ENCODE measurements at regions not wholly inside any gene's neighbourhood (a gene's known extent, or its start where the extent isn't known, plus 50 kb on each side); places are given as distances from the start of the nearest gene placed in this dataset.
"Not testable (repeated sequence)": the region's sequence is repeated elsewhere in the genome, so short reads cannot be mapped to it uniquely, and the experiment has no call there.

- no peak for TF ChIP-seq CTCF (IDR thresholded peaks at IDR 0.05; ENCODE audit: insufficient read depth, low read depth, low read length)
- DNase-seq (ENCODE audit: low read depth) = no peak
- no peak overlapping the region for H3K4me3 ChIP-seq (ENCODE audit: low read depth, low read length)
Measured at GRCh38 chr4:164252286-164252685, 501.6 kb upstream of the SMIM31 start.

- H3K4me3 ChIP-seq (ENCODE audit: low read depth, low read length) = no peak overlapping the region
- TF ChIP-seq CTCF (IDR thresholded peaks at IDR 0.05; ENCODE audit: insufficient read depth, low read depth, low read length) = no peak
- DNase-seq (ENCODE audit: low read depth) = no peak
Measured at GRCh38 chr4:164261831-164262230, 492.1 kb upstream of the SMIM31 start.

- not testable (repeated sequence) for H3K4me3 ChIP-seq (ENCODE audit: low read depth, low read length); DNase-seq (ENCODE audit: low read depth)
Measured at GRCh38 chr4:164262508-164262907, 491.4 kb upstream of the SMIM31 start.

GRCh38 chr4:164277414-164277813, 476.5 kb upstream of the SMIM31 start:
- H3K4me3 ChIP-seq (ENCODE audit: low read depth, low read length); DNase-seq (ENCODE audit: low read depth): not testable (repeated sequence)

- no peak overlapping the region for H3K4me3 ChIP-seq (ENCODE audit: low read depth, low read length)
Measured at GRCh38 chr4:164287173-164287572, 466.8 kb upstream of the SMIM31 start.

GRCh38 chr4:164288578-164288977, 465.4 kb upstream of the SMIM31 start:
- no peak for TF ChIP-seq CTCF (IDR thresholded peaks at IDR 0.05; ENCODE audit: insufficient read depth, low read depth, low read length)
- no peak overlapping the region for H3K4me3 ChIP-seq (ENCODE audit: low read depth, low read length)
- DNase-seq (ENCODE audit: low read depth) = no peak

More at GRCh38 chr4:164287173-164287572, 466.8 kb upstream of the SMIM31 start:
- TF ChIP-seq CTCF (IDR thresholded peaks at IDR 0.05; ENCODE audit: insufficient read depth, low read depth, low read length) = no peak
- DNase-seq (ENCODE audit: low read depth) = no peak

GRCh38 chr4:164293203-164293602, 460.7 kb upstream of the SMIM31 start:
- H3K4me3 ChIP-seq (ENCODE audit: low read depth, low read length) = no peak overlapping the region
- no peak for DNase-seq (ENCODE audit: low read depth)
- no peak for TF ChIP-seq CTCF (IDR thresholded peaks at IDR 0.05; ENCODE audit: insufficient read depth, low read depth, low read length)

GRCh38 chr4:164293743-164294142, 460.2 kb upstream of the SMIM31 start:
- no peak for TF ChIP-seq CTCF (IDR thresholded peaks at IDR 0.05; ENCODE audit: insufficient read depth, low read depth, low read length)
- DNase-seq (ENCODE audit: low read depth) = no peak

More at GRCh38 chr4:164293743-164294142, 460.2 kb upstream of the SMIM31 start:
- H3K4me3 ChIP-seq (ENCODE audit: low read depth, low read length) = no peak overlapping the region

Measured in fibroblast of villous mesenchyme (primary cell).